ENCODE measurements at regions not wholly inside any gene's neighbourhood (a gene's known extent, or its start where the extent isn't known, plus 50 kb on each side); places are given as distances from the start of the nearest gene placed in this dataset.

DNA sequence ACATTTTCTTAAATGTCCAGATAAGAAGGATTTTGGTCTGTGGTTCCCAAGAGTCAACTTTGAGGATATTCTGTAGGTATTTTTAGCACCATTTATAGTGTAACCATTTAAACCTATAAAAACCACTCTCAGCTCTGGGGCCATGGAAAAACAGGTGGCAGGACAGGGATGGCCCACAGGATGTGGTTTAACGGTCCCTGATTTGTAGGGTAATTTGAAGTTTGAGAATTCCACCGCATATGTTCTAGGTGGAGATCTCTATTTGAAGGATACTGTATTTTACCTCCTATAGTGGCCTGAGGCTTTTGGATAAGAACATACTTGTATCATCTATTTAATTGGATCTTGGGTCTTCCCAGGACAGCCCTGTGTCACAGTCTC lies 62.4 kb upstream of the IGLL5 start:
- DNase-seq: no peak

DNA sequence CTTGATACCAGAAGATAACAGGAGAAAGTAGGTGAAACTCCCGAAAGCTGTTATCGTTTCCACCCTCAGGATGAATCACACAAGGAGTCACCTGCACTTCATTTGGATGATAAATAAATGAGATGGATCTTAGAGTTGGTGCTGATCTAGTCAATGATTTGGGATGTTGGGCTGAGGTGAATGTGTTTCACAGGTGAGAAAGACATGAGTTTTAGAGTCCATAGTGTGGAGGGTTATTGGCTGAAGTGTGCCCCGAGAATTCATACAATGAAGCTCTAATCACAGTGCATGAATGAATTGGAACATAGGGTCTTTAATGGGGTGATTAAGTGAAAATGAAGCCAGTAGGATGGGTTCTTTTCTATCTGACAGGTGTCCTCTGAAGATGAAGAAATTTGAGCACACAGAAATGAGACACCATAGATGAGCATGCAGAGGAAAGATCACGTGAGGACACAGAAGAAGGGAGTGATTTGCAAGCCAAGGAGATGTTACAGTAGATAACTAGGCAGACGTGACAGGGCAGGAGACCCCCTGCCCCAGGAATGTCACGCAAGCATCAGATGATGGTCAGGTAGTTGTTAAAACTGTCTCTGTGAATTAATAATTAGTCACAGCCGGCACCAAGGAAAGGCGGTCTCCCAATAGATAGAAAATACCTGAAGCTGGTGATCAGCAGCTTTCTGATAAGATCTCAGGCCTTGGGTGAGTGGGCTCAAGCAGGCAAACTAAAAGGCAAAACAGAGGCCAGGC lies 60.3 kb upstream of the IGLL5 start:
- no peak for DNase-seq

GRCh38 chr22:22830193-22830592 lies 57.4 kb upstream of the IGLL5 start:
- no peak for DNase-seq

DNA sequence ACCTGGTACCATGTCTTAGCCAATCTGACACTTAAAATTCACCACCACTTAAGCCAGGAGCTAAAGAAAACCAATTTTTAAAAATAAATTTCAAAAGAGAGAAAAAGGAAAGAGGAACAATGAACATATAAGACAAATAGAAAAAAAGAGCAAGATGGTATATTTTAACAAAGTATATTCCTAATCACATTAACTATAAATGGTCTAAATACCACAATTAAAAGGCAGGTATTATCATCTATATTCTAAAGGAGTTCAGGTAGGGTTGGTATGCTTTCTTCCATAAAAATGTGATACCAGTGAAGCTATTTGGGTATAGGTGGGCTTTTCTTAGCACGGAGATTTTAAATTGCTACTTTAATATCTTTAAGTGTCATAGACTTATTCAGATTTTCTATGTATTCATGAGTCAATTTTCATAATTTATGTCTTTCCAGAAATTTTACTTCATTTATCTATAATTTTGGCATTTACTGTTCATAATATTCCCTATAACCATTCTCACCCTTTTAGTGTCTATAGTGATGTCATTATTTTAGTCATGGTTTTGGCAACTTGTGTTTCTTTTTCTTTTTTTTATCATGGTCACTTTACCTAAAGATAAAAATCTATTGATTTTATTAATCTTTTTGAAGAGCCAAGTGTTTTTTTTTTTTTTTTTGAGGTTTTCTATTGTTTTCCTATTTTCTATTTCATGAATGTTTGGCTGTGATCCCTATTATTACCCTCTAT lies 56.5 kb upstream of the IGLL5 start:
- DNase-seq: no peak

DNA sequence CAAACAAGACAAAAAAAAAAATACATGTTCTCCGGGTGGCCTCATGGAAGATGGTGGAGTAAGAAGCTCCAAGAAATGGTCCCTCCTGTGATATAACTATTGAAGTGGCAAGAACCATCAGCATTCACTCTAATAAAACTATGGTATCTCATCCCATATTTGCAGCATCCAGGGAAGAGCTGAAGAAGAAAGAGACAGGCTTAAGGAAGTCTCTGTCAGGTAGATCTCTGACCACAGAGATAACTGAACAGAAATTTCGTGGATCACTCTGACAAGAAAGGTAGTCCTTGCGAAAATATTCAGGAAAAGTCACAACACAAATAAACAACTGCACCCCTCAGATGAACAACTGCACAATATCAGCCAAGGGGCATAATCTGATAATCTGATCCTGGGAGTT lies 54.6 kb upstream of the IGLL5 start:
- DNase-seq: no peak

GRCh38 chr22:22833488-22833887 lies 54.1 kb upstream of the IGLL5 start:
- no peak for DNase-seq

- DNase-seq: no peak
Observed at GRCh38 chr22:22834204-22834603, 53.4 kb upstream of the IGLL5 start.

GRCh38 chr22:22834783-22835182 lies 52.8 kb upstream of the IGLL5 start:
- no peak for DNase-seq

- no peak for DNase-seq
Observed at GRCh38 chr22:22835242-22835641, 52.4 kb upstream of the IGLL5 start.

- no peak for DNase-seq
Observed at GRCh38 chr22:22835771-22836291, 51.8 kb upstream of the IGLL5 start.

- no peak for DNase-seq
Observed at GRCh38 chr22:22836635-22837034, 51.0 kb upstream of the IGLL5 start.
